Sigmoid colon (tissue), 3 donors: ENCODE measurements at regions not wholly inside any gene's neighbourhood (a gene's known extent, or its start where the extent isn't known, plus 50 kb on each side); places are given as distances from the start of the nearest gene placed in this dataset.

Experiments
- CTCF ChIP-seq, 4 experiments: fragments of 450-650 bp in 3 of 4; fragments of 200-600 bp in 1 of 4; IDR thresholded peaks; one replicate each; pipeline ENCODE4 v1.5.1; 2016 to 2019; ENCODE audit warnings: antibody characterized with exemption in 4 of 4, mild to moderate bottlenecking in 3 of 4, moderate library complexity in 2 of 4
- POLR2A ChIP-seq, 2 donors: fragments of 450-650 bp; IDR thresholded peaks; one replicate each; pipeline ENCODE4 v1.6.1; 2016; ENCODE audit warnings: antibody characterized with exemption in 2 of 2, mild to moderate bottlenecking in 2 of 2, moderate library complexity in 2 of 2

GRCh38 chrX:116298956-116299355 is 128.4 kb downstream of the AGTR2 start:
- no peak for TF ChIP-seq CTCF (IDR thresholded peaks at IDR 0.05)
- no peak for TF ChIP-seq POLR2A (IDR thresholded peaks at IDR 0.05)
